IPS DF 19.7 (cell line): ENCODE measurements at regions not wholly inside any gene's neighbourhood (a gene's known extent, or its start where the extent isn't known, plus 50 kb on each side); places are given as distances from the start of the nearest gene placed in this dataset.

Experiments
- DNase-seq: peaks from one replicate; pipeline ENCODE4 v3.0.0-alpha.2; 2013; ENCODE audit warnings: low read depth, low spot score

- DNase-seq = no peak
Measured at GRCh38 chr11:103530257-103530656, 421.0 kb downstream of the DYNC2H1 start.

- no peak for DNase-seq
Measured at GRCh38 chr11:103532133-103532788, 423.0 kb downstream of the DYNC2H1 start.

DNA sequence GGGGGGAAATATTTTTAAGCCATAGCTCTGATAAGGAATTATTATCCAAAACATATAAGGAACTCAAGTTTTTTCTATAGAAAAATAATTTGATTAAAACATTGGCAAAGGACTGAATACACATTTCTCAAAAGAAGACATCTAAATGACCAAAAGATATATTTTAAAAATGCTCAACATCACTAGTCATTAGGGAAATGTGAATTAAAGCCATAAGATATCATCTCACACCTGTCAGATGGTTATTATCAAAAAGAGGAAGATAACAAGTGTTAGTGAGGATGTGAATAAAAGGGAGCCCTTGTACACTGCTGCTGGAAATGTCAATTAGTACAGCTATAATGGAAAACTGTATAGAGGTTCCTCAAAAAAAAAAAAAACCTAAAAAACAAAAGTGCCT, 425.0 kb downstream of the DYNC2H1 start:
- DNase-seq = no peak

GRCh38 chr11:103534959-103535358, 425.7 kb downstream of the DYNC2H1 start:
- DNase-seq = no peak

- DNase-seq = no peak
Measured at GRCh38 chr11:103536335-103536722, 427.1 kb downstream of the DYNC2H1 start.

- no peak for DNase-seq
Measured at GRCh38 chr11:103537904-103538502, 428.8 kb downstream of the DYNC2H1 start.

DNA sequence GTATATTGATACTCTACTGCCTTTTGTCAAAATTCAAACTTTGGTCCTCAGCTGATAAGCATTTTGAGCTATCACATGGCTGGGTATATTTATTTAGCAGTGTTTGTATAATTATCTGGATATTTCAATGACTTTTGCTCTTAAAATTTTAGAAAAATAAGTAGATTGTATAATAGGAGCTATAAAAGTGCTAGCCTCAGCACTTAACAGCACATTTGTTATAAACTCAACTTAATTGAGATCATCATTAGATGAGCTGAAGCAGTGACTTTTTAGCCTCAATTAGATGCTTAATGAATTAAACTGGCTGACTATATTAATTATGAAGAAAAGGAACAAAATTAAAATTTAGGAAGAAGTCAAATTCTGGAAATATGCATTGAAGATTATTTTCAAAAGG, 429.9 kb downstream of the DYNC2H1 start:
- no peak for DNase-seq

DNA sequence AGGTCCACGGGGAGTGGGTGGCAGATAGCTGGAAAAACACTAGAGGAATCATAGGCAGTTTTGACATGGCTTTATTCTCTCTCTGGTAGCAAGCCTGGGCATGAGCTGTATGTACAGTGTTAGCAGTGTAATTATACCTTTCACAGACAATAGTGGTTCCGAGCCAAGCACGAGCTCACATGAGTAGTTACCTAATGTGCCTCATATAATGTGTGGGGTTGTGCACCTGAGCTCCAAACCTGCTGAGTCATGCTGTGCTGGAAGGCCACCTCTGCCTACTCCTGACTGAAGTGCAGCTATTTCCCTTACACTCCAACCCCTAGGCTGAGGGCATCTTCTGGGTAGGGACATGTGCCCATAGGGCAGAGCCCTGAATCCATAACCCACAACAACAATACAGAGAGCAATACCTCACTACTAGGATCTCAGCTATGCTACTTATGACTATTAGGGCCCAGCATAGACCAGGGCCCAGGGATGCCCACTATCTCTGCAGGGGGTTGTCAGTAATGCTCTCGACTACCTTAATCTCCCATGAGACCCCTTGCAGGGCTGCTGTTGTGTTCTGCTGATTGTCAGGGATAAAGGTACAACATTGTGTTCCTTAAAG, 432.1 kb downstream of the DYNC2H1 start:
- no peak for DNase-seq

- DNase-seq = no peak
Measured at GRCh38 chr11:103542851-103543250, 433.6 kb downstream of the DYNC2H1 start.

- no peak for DNase-seq
Measured at GRCh38 chr11:103543456-103543855, 434.2 kb downstream of the DYNC2H1 start.

GRCh38 chr11:103544874-103545273, 435.6 kb downstream of the DYNC2H1 start:
- no peak for DNase-seq

GRCh38 chr11:103545551-103545950, 436.3 kb downstream of the DYNC2H1 start:
- DNase-seq = no peak

GRCh38 chr11:103546236-103546635, 437.0 kb downstream of the DYNC2H1 start:
- DNase-seq = no peak

DNA sequence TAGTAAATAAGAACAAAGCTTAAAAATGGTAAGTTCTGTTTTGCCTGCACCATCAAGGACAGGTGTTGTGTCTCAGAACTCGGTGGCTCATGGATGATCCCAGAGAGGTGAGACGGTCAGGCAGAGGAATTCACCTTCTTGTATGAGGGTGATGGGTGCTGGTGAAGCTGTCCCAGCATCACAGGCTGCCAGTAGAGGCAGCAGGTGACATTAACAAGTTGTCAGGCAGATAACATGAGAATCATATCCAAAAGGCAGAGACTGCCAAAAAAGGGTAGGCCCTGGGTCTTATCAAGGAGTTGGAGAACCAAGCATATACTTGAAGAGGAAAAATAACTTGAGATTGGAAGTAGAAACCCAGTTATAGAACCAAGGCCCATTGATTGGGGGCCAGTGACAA, 437.8 kb downstream of the DYNC2H1 start:
- no peak for DNase-seq

DNA sequence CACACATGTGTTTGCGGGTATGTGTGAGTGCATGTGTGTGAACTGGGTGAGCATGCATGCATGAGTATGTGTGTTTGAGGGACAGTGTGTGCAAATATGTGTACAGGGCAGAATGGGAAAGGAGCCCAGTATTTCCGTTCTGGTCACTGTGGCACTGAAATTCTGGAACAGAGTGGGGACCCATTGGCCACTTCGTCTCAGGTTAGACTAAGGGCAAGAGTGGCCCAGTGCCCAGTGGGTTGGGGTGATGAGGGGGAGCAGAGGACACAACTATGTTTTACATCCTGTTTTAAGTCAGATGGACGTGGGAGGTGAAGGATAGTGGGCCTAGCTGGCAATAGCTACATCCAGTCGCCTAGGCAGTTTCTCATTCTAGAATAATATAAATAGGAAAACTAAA, 438.5 kb downstream of the DYNC2H1 start:
- DNase-seq = no peak

GRCh38 chr11:103548838-103549237, 439.6 kb downstream of the DYNC2H1 start:
- DNase-seq = no peak

- no peak for DNase-seq
Measured at GRCh38 chr11:103550811-103551210, 441.6 kb downstream of the DYNC2H1 start.

- no peak for DNase-seq
Measured at GRCh38 chr11:103552086-103552485, 442.9 kb downstream of the DYNC2H1 start.

GRCh38 chr11:103556171-103556570, 446.9 kb downstream of the DYNC2H1 start:
- no peak for DNase-seq

DNA sequence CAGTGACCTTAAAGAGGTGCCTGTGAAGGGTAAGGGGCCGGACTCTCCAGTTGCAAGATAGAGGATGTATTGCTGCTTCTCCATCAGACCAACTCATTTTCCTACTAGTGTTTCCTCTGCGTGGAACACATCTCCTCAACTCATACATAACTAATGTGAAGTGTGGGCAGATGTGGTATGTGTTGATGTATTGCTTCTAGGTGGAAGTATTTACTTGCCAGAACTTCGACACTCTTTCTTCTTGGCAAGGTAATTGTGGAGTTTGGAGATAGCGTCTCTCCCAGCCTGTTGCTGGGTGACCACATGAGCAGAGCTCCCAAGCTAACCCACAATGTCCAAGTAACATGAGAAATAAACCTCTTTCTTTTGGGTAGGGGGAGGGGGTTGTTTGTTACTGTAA, 456.9 kb downstream of the DYNC2H1 start:
- DNase-seq = no peak

DNA sequence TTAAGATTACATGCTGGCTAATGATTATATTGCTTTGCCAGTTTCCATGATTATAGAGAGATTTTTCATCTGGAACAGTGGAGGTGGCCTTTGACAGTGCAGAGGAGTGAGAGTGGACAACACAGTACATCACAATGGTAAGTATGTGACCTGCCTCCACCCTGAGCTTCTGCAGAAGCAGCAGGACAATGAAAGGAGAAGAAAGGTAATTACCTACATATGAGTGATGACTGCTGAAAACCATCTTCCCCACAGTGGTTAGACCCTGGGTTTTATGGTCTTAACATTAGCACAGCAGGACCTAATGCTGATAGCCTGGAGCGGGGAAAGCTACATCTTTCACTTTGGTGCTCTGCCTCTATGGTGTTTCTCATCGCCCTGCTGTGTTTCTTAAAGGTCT, 454.7 kb upstream of the DDI1 start:
- no peak for DNase-seq

DNA sequence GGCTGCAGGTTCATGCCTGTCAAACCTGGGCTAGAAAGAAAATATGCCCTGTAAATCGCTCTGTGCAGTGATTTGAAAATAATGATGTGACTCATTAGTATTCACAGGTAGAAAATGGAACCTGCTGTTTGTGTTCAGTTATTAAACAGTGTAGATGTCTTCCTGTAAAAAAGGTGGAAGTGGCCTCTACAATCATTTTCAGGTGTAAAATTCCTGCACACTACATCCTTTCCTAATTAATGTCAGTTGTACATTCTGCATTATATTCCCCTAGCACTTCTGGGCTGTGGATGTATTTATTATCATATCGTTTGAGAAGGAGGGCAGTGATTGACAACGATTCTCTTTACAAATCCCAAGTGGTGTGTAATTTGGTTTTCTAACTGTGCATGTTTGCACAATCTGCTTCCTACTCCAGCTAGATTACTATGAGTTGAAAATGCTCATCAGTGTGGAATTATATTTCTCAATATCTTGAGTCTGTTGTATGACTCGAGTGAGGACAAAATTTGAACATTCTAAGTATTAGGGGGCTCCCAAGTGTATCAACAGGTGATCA, 454.0 kb upstream of the DDI1 start:
- DNase-seq = no peak

GRCh38 chr11:103584021-103584420, 452.4 kb upstream of the DDI1 start:
- no peak for DNase-seq
